C1 segment of cervical spinal cord (tissue), 14 donors: ENCODE measurements at regions not wholly inside any gene's neighbourhood (a gene's known extent, or its start where the extent isn't known, plus 50 kb on each side); places are given as distances from the start of the nearest gene placed in this dataset.
"Not testable (repeated sequence)": the region's sequence is repeated elsewhere in the genome, so short reads cannot be mapped to it uniquely, and the experiment has no call there.

Source experiments
- DNase-seq, 14 donors: peaks; one replicate each; lab custom pipeline; 2025; lab: John Stamatoyannopoulos, UW

DNA sequence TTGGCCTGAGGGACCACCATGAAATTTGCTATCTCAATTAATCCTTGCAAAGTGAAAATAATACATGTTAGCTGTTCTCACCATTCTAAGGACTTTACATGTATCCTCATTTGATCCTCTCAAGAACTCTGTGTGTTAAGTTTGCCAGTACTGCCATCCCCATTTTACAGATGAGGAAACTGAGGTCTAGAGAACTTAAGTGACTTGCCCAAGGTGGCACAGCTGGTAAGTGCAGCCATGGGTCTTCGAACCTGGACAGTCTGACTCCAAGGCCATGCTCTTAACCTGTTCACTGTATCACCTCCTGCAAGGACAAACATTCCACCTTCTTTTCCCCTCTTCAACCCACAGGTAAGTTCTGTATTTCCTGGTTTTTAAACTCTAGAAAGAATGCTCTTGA, 85.3 kb upstream of the NFE2L3 start:
- DNase-seq, result no peak

DNA sequence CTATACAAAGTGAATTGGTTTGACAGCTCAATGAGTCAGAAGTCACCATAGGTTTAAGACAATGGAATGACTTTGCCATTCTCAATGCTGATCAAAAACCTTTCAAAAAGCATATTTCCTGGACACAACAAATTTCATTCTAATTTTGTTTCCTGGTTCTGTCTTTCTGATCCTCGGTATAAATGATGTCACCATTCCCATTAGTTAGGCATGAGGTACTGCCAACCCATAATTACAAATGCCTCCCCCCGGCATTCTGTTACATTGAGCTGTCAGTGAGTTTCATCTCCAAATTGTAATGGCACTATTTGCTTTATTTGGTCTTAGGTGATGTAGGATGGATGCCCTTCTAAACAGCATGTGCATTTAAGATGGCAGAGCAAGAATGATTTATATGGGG, 81.7 kb upstream of the NFE2L3 start:
- no peak for DNase-seq

DNA sequence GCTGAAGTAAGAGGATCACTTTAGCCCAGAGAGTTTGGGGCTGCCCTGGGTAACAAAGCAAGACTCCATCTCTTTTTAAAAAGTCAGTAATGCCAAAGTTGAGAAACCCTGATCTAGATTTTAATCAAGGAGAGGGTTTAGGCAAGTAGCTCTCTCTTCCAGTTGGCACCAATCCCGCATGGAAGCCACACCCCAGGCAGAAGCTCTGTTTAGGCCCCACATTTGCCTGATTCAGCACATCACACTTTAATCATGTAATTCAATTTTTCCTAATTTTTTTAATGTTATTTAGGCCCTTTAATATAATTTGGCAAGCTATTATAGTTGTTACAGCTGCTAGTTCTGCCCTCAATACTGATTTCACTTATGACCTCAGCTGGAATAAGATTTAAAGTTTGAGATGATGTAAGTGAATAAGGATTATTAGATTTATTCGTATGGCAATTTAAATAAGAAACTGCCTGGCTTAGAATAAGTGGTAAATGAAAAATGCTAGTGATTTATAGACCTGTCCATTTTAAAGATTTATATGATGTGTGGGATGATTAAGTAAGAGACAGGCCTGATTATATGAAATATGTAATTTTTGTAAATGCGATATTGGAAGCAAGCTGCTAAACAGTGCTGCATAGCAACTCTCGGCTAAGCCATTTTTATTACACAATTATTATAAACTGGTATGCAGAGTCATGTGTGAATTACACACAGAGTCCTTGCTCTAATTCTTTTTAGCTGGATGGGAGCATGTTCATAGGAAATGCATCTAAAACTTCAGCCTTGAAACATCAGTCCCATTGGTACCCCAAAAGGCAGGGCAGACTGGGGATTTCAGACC, 80.2 kb upstream of the NFE2L3 start:
- no peak for DNase-seq

DNA sequence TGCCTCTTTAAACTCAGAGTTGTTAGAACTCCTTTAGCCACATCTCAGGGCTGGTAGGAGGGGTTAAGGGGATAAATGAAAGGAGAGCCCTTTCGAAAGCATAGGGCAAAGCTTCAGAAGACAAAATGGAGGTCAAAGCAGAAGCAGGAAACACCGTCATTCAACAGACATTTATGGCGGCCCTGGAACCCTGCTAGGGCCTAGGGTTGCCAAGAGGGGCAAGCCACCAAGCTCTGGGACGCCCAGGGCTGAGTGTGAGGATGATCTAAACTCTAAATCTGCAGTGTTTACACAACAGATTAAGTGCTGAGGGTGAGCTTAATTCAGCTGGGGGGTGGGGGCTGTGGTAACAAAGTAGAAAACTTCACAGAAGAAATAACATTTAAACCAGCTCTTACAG, 79.0 kb upstream of the NFE2L3 start:
- DNase-seq, result no peak

DNA sequence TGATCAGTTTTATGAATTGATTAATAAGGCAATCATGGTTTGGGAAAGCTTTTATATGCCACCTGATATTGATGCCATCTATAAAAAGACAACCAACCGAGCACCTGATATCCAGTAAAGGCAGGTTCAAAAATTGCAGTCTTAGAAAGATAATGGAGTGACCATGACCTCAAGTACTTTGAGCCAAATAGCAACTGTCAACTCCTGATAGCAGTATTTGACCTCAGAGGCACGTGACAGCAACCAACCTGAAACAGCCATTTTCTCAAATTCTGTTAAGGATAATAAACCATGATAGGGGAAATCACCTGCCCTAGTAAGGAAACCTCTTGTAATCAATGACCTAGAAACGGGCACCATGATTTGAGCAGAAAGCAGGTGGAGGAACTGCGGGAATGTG, 77.1 kb upstream of the NFE2L3 start:
- no peak for DNase-seq

DNA sequence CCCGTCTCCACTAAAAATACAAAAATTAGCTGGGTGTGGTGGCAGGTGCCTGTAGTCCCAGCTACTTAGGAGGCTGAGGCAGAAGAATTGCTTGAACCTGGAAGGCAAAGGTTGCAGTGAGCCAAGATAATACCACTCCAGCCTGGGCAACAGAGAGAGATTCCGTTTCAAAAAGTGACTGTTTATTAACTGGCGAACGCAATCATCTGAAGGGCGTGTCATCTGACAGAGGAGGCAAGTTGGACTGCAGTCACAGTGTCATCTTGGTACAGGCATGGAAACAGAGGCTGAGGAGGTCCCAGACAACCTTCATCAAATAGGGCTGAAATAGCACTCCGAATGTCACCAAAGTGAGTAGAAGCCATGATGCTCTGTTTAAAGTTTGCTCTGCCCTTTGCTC, 75.3 kb upstream of the NFE2L3 start:
- no peak for DNase-seq

DNA sequence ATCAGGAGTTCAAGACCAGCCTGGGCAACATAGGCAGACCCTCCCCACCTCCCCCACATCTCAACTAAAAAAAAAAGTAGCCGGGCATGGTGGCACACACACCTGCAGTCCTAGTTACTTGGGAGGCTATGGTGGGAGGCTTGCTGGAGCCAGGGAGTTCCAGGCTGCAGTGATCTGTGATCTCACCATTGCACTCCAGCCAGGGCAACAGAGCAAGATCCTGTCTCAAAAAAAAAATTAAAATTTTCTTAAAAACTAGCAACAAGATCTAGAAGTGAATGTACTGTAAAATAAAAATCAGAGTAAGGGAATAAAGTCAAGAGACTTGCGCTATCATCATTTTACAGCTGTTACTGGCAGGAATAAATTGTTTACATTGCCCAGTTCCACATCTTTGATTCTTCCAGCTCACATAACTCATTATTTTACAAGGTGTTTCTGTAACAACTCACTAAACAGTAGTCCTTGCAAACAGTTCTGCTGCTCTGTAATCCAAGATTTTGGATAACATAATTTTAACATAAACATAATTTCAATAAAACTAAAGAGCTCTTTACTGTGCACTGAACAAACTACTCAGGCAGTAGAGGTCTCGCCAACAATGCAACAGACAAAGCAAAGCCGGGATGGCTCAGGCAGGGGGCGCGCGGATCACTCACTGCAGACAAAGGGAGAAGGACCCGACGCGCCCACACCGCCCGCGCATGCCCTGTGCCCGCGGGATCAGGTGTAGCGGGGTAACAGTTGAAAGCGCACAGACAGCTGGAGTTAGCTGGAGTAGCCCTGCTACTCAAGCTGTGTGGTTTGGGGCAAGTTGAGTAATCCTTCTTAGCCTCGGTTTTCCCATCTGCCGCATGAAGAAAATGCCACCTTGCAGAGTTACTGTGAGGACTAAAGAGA, 73.3 kb upstream of the NFE2L3 start:
- DNase-seq, result peak in 13 of 14 donors; percentile 15 to 77 (median 41)

DNA sequence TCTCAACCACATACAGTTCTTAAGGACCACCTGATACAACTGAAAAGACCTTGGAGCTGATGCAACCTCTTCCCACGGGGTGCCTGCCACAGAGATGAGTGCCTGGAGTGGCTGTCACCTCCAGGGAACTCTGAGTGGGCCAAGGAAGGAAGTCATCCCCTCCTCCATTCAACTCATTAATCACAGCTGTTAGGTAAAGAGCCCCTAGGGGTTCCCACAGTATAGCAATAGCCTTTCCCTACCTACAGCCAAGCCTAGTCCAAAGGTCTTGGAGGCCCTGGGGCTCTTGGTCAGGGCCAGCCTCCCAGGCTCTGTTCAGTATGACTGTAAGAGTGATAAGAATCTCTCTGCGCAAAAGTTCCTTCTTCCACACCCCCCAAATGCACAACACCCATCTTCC, 70.4 kb upstream of the NFE2L3 start:
- no peak for DNase-seq

DNA sequence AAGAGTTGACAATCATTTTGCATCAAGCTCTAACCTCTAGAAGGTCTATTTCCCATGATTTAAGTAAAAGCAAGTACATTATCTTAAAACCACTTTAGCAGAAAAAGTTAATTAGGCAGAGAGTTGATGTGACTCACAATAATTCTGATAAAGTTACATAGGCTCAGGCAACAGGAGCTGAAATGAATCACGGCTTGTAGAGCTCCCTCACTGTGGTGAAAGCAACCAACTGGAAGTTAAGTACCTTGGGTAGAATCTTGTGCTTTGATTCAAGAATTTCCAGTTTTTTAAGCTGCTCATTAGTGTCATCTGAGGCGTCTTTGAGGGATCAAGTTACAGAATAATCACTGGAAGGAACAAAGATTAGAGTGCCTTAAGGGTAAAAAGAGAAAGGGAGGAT, 68.9 kb upstream of the NFE2L3 start:
- no peak for DNase-seq

DNA sequence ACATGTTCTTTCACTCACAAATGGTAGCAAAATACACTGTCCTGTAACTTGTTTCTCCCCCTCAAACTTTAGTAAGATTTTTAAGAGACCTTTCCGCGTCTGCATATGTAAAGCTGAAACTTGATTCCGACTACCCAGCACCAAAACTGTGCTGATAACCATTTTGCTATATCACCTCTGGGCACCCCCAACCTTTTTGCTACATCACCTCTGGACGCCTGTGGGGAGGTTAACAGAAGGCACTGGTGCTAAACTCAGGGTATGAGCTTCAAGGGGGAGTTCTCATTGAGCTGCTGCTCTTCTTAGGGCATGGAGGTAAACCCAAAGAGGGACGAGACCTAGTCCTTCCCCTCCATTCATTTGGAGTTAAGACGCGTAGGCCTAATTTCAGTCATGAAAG, 67.6 kb upstream of the NFE2L3 start:
- no peak for DNase-seq

DNA sequence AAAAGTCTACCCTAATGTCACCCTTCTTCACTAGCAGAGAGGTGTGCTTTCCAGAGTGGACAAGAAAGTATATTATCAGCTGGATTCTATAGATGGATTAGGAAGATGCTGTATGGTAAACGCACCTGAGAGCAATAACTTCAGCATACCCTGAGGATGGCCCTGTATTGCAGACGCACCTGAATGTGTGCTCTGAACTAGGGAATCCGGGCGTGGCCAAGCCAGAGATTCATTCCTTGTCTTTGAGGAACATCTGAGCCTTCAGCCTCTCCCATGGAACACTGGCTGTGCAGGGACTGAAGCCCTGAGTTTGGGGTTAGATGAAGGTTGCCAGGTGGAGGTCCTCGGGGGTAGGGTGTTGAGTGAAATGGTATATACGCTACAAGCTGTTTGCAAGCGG, 66.2 kb upstream of the NFE2L3 start:
- DNase-seq, result no peak

DNA sequence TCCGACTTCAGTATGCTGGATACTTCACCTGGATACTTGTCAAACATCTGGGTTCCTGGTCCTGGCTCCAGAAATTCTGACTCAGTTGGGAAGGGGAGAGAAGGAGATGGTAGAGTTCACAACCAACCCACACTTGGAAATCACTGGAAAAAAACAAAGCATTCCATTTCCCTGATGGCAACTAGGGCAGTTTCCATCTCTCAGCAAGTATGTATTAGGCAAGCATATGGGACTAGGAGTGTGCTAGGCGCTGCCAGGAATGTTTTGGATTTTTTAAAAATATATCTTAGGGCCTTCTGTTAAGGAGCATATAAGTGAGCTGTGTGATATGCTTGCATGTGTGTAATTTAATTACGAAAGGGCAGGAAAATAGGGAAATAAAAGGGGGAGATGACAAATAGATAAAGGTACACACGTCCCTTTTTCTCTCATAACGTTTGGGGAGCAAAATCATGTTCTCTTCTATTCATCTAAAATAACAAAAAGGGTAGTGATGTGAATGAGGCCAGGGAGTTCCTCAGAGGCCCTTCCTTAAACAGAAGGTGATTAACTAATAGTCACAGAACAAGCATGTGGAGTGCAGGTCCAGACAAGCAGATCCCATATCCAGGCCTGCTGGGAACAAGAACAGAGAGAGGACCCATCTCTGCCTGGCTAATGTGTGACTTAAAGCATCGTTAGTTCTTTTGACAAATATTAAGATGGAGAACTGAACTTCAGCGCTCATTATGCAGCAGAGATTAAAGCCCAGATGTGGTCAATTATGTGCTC, 64.5 kb upstream of the NFE2L3 start:
- DNase-seq, result no peak

DNA sequence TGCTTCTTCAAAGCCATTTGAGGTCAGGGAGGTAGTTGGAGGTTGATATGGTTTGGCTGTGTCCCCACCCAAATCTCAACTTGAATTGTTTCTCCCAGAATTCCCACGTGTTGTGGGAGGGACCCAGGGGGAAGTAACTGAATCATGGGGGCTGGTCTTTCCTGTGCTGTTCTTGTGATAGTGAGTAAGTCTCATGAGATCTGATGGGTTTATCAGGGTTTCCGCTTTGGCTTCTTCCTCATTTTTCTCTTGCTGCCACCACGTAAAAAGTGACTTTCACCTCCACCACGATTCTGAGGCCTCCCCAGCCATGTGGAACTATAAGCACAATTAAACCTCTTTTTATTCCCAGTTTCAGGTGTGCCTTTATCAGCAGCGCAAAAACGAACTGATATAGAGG, 62.5 kb upstream of the NFE2L3 start:
- DNase-seq, result not testable (repeated sequence)

DNA sequence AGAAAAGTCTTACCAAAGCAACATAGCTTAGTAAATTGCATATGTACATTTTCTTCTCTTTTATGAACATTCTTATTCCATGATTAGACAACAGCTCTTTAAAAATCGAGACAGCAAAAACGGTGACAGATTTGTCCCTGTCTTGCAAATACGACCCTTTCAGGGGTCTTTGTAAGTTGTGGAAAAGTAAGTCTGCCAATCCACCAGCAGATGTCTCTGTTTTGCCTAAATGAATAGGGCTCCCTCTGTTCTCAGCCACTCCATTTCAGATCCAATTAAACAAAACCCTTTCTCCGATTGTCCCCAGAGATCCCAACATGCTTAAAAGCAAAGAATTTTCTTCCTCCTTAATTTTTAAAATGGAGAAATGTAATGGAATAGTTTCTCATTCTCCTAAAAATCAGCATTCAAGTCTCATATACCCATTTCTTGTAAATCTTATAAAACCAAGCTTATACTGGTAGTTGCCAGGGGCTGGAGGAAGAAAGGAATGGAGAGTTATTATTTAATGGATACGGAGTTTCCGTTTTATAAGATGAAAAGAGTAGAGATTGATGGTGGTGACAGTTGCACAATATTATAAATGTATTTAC, 61.0 kb upstream of the NFE2L3 start:
- DNase-seq, result peak in 5 of 14 donors; percentile 2 to 62 (median 5)

DNA sequence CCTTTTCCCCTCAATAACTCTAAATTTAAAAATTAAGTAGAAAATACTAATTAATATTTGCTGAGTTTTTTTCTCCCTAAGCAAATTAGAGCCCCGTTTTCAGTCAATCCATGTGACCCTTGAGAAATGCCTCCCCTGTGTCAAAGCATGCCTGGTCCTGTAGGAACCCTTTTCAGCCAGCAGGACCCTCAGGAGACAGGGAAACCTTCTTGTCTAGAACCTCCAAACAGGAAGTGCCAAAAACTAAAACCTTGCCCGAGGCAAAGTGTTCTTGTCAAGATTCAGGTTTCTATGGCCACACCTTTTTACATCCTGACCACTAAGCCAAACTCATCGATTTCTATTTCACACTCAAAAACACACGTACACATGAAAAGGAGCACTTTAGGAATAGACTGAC, 60.1 kb upstream of the NFE2L3 start:
- DNase-seq, result no peak

DNA sequence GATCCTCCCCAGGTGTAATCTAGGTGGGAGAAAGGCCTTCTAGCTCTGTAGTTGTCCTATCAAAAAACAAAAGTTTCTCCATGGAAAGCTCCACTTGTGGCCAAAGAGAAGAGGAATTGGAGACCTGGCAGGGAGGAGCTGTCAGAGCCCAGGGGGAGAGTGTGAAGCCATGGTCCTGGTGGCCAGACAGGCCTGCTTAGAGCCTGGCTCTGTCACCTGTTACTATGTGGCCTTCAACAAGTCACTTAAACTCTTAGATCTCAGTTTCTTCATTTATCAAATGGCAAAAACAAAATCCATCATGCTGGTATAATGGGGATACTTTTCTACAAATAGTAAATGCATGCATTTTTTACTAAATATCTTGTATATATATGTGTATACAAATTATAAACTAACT, 59.0 kb upstream of the NFE2L3 start:
- no peak for DNase-seq

DNA sequence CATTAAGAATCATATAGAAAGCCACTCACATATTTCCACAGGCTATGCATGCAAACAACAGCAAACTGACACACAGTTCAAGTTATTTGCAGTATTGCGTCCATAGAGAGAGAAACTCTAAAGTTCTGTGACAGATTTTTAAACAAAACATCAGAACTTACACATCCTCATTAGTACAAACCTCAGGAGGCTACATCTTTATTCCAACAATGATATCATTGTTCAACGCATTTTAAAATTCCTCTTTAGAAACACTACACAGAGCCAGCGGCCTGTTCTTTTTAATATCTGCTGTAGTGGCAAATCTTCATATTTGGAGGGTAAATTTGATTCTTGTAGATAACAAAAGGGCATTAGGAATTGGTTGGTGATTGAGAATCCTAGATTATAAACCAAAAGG, 55.9 kb upstream of the NFE2L3 start:
- no peak for DNase-seq

DNA sequence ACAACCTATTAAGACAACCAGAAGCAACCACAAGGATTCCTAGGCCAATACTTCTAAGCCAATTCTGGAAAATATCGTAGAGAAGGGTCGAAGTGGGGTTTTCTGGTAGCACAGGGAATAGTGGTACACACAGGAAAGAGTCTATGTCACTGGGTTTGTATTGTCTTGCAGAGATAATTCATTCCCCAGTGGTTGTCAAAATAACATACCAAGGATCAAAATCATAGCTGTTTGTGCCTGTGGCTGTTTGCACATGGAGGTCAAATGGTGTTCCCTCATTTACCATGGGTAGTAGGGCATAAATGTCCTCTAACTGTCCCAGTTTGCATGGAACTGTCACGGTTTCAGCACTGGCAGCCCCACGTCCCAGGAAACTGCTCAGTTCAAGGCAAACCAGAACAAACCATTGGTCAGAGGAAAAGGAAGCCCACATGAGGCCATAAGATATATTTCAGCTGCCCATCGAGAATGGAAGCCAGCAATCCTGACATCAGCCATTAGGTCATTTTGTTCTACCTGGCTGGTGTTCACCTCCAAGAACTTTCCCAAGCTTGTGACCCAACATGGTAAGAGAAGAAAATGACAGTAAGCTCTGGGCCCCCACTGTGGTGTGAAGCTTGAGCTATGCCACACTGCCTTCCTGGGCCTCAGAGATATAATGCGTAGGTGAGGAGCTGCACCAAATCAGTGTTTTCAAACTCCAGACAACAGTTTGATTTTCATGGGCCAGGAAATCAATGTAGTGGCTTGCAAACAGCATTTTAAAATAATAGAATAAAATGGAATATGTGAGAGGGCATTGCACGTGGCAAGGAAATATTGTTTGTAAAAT, 53.9 kb upstream of the NFE2L3 start:
- no peak for DNase-seq

DNA sequence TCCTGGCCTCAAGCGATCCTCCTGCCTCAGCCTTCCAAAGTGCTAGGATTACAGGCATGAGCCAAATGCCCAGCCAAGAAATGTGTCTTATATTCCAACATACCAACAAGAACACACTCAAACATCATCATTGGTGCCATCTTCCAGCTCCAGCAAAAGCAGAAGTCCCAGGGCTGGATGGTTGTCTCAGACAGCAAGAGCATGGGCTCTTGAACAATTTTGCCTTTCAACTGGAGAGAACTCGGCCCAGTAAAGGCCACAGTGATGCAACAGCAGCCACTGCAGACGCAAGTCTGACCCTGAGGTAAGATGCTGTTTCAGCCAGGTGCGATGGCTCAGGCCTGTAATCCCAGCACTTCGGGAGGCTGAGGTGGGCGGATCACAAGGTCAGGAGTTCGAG, 52.8 kb upstream of the NFE2L3 start:
- DNase-seq, result no peak

DNA sequence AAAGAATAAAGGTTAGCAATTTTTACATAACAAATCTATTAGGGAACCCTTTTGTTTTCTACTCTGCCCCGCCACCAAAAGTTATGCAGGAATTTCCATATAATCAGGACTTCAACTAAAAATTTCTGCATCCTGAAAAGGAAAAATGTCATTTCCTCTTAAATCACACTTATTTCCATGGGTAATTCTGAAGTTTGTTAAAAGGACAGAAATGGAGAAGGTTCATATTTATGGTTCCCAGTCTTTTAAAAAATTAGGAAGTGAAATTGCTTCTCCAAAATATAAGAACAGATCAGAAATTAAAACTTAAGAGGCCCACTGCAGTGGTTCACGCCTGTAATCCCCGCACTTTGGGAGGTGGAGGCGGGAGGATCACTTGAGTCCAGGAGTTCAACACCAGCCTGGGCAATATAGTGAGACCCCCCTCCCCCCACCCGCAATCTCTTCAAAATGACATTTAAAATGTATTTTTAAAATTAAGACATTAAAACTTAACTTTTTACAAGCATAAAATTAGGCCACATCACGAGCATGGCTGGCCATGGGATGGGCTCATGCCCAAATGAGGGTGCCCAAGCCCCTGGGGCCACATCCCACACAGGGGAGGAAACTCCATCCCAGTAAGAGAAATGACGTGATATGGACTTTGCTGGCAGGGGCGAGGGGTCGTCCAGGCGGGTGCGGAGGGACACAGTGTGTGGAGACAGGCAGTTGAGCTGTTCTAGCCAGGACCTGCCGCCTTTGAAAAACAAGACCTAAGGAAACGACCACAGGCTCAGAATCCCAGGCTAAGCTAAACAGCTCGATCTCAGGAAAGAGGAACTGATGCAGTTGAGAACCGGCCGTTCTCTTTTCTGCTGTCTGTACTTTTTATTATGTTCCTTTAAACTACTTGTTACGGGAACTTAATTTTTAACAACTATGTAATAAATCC, 51.3 kb upstream of the NFE2L3 start:
- DNase-seq, result peak in 2 of 14 donors; percentile 5 to 17
